Endodermal cell (in vitro differentiated cells): ENCODE measurements at regions not wholly inside any gene's neighbourhood (a gene's known extent, or its start where the extent isn't known, plus 50 kb on each side); places are given as distances from the start of the nearest gene placed in this dataset.

Experiments used
- DNase-seq: peaks from one replicate; pipeline ENCODE4 v3.0.0-alpha.2; 2017
- H3K27ac ChIP-seq: 2 replicates; pipeline ENCODE4 v1.5.1; 2013; ENCODE audit warnings: mild to moderate bottlenecking, low read depth, low read length, moderate library complexity
- H3K27me3 ChIP-seq: 2 replicates; pipeline ENCODE4 v1.6.1; 2013; ENCODE audit warnings: mild to moderate bottlenecking, low read length, moderate library complexity; ENCODE audit not compliant: insufficient read depth, control insufficient read depth, poor library complexity, severe bottlenecking
- H3K36me3 ChIP-seq: 2 replicates; pipeline ENCODE4 v1.7.0; 2013; ENCODE audit warnings: mild to moderate bottlenecking, low read length, moderate library complexity; ENCODE audit not compliant: control insufficient read depth, insufficient read depth
- H3K4me1 ChIP-seq: one replicate; pipeline ENCODE4 v1.7.0; 2013; ENCODE audit warnings: low read length; ENCODE audit not compliant: control insufficient read depth, insufficient read depth
- H3K4me3 ChIP-seq: 2 replicates; pipeline ENCODE4 v1.5.1; 2013; ENCODE audit warnings: mild to moderate bottlenecking, low read length, moderate library complexity
- H3K9ac ChIP-seq: 2 replicates; pipeline ENCODE4 v1.6.1; 2013; ENCODE audit warnings: mild to moderate bottlenecking, low read length, moderate library complexity; ENCODE audit not compliant: poor library complexity, severe bottlenecking; ENCODE audit errors: extremely low read depth
- H3K9me3 ChIP-seq: 2 replicates; pipeline ENCODE4 v1.6.1; 2013; ENCODE audit warnings: mild to moderate bottlenecking, low read length, moderate library complexity; ENCODE audit not compliant: control insufficient read depth
- H3K27ac Mint-ChIP-seq: 2 replicates; pipeline ENCODE4 v1.8.0; 2020; ENCODE audit warnings: mixed read lengths
- H3K27me3 Mint-ChIP-seq: 2 replicates; pipeline ENCODE4 v1.8.0; 2021; ENCODE audit warnings: mild to moderate bottlenecking, mixed read lengths; ENCODE audit not compliant: insufficient read depth
- H3K36me3 Mint-ChIP-seq: 2 replicates; pipeline ENCODE4 v1.8.0; 2020; ENCODE audit warnings: low read depth, mixed read lengths
- H3K4me1 Mint-ChIP-seq: 2 replicates; pipeline ENCODE4 v1.8.0; 2020; ENCODE audit warnings: mixed read lengths
- H3K4me3 Mint-ChIP-seq: 2 replicates; pipeline ENCODE4 v1.8.0; 2020; ENCODE audit warnings: mild to moderate bottlenecking, moderate library complexity, mixed read lengths
- H3K9me3 Mint-ChIP-seq: 2 replicates; pipeline ENCODE4 v1.8.0; 2020; ENCODE audit warnings: mild to moderate bottlenecking, mixed read lengths
- WGBS, 2 experiments: methylation state at CpG; one replicate each; pipeline versions ENCODE4 v1.1.5 to v1.1.7; 2013; ENCODE audit warnings: missing lambda C conversion rate in 2 of 2, mixed read lengths in 1 of 2; ENCODE audit not compliant: insufficient coverage in 1 of 2, insufficient read length in 1 of 2; 5-methylcytosine and 5-hydroxymethylcytosine counted together
- TF ChIP-seq, protein P1 (sequence below): fragments of 200-600 bp; sonication (generic); conservative IDR thresholded peaks from 2 replicates; pipeline ENCODE4 v1.5.0; 2021; ENCODE audit warnings: antibody characterized with exemption, mild to moderate bottlenecking

DNA sequence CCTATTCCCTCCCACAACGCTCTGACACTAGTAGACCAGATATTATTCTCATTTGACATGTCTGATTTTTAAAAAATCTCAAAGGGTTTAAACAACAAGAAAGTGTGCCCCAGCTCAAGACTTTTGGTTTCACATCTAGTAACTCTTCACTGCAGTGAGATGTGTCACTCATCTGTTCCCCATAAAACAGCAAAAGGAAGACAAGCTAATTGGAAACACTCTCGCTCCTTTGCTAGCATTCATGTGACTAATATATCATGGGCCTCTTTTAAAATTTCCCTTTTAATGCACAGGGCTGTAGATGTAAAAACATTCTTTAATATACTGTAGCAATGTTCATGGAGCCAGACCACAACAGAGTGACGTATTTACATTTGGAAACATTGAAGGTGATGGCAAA lies 372.6 kb downstream of the ZNF608 start:
- H3K27me3 ChIP-seq = no peaks in the 10 kb centered on the region
- H3K4me1 ChIP-seq = peaks cover 9% of the 10 kb centered on the region
- Mint-ChIP-seq H3K4me1 (peaks cover 21% of the 10 kb centered on the region), H3K9me3 (peaks cover 9% of the 10 kb centered on the region), H3K4me3 (no peak overlapping the region), H3K27me3 (no peaks in the 10 kb centered on the region), H3K36me3 (peaks cover 7% of the 10 kb centered on the region), H3K27ac (no peak overlapping the region)
- no peak overlapping the region for H3K27ac ChIP-seq
- no peaks in the 10 kb centered on the region for H3K36me3 ChIP-seq
- TF ChIP-seq, protein P1, sequence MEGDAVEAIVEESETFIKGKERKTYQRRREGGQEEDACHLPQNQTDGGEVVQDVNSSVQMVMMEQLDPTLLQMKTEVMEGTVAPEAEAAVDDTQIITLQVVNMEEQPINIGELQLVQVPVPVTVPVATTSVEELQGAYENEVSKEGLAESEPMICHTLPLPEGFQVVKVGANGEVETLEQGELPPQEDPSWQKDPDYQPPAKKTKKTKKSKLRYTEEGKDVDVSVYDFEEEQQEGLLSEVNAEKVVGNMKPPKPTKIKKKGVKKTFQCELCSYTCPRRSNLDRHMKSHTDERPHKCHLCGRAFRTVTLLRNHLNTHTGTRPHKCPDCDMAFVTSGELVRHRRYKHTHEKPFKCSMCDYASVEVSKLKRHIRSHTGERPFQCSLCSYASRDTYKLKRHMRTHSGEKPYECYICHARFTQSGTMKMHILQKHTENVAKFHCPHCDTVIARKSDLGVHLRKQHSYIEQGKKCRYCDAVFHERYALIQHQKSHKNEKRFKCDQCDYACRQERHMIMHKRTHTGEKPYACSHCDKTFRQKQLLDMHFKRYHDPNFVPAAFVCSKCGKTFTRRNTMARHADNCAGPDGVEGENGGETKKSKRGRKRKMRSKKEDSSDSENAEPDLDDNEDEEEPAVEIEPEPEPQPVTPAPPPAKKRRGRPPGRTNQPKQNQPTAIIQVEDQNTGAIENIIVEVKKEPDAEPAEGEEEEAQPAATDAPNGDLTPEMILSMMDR = no peak
- no peak overlapping the region for H3K4me3 ChIP-seq
- H3K9ac ChIP-seq = no peak overlapping the region
- no peak for DNase-seq
- peaks cover 12% of the 10 kb centered on the region for H3K9me3 ChIP-seq
- 95 to 100% methylated on average over 1 to 3 of the region's 3 CpGs for WGBS, 2 experiments

DNA sequence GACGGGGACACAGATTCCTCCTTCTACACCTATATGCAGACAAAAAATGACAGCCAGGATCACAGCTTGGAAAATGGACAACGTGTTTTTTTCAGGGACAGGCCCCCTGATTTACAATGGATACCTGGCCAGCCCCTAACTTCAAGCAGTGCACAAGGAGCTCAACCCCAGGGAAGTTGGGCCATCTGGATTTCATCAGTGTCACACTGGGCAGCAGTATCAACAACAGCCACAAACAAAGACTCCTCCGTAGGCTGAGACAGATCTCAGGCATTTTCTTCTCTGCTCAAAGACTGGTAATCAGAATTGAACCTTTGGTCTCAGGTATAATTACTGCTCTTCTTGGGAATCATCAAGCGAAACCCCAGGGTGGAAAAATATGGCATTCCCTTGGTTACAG lies 374.0 kb downstream of the ZNF608 start:
- H3K9ac ChIP-seq = no peak overlapping the region
- no peak overlapping the region for H3K27ac Mint-ChIP-seq
- H3K27me3 ChIP-seq = no peaks in the 10 kb centered on the region
- H3K27ac ChIP-seq = no peak overlapping the region
- no peak for DNase-seq
- peaks cover 6% of the 10 kb centered on the region for H3K4me1 ChIP-seq
- H3K4me3 ChIP-seq = no peak overlapping the region
- no peaks in the 10 kb centered on the region for H3K36me3 ChIP-seq
- no peak overlapping the region for H3K4me3 Mint-ChIP-seq
- H3K9me3 ChIP-seq = peaks cover 13% of the 10 kb centered on the region
- H3K4me1 Mint-ChIP-seq = peaks cover 14% of the 10 kb centered on the region
- peaks cover 10% of the 10 kb centered on the region for H3K9me3 Mint-ChIP-seq
- TF ChIP-seq, protein P1 = no peak
- H3K27me3 Mint-ChIP-seq = no peaks in the 10 kb centered on the region
- 90 to 94% methylated on average over 3 to 4 of the region's 4 CpGs for WGBS, 2 experiments
- peaks cover 7% of the 10 kb centered on the region for H3K36me3 Mint-ChIP-seq

DNA sequence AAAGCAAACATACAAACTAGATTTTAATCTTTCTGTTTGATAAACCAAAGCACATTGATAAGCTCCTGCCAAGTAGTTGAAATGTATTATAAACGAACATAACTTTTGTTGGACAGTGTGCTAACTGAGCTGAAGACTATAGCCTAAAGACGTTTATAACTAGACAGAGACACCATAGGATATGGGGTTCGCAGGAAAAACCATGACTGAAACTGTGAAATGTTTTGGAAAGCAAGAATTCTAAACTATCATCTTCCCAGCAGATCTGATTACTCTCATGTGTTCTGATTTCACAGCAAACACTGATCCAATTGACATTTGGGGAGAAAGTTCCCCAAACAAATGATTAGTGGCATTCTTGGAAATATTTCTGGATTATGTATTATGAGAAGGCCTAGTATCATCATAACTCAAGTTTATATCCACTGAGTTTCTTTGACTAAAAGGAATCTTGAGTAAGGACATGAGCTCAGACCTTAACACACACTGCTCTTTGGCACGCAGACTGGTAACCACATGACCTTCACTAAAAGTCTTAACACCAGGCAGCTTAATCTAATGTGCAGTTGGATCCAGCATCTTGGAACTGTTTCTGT lies 375.2 kb downstream of the ZNF608 start:
- no peak overlapping the region for H3K4me3 ChIP-seq
- Mint-ChIP-seq H3K27ac (no peak overlapping the region), H3K4me3 (no peak overlapping the region), H3K9me3 (peaks cover 10% of the 10 kb centered on the region), H3K27me3 (no peaks in the 10 kb centered on the region), H3K4me1 (peaks cover 3% of the 10 kb centered on the region), H3K36me3 (peaks cover 7% of the 10 kb centered on the region)
- peaks cover 13% of the 10 kb centered on the region for H3K9me3 ChIP-seq
- no peaks in the 10 kb centered on the region for H3K27me3 ChIP-seq
- TF ChIP-seq, protein P1 = no peak
- H3K36me3 ChIP-seq = no peaks in the 10 kb centered on the region
- no peak overlapping the region for H3K9ac ChIP-seq
- no peak for DNase-seq
- 93% methylated on average over 4 of the region's 4 CpGs for WGBS, 2 experiments
- no peaks in the 10 kb centered on the region for H3K4me1 ChIP-seq
- no peak overlapping the region for H3K27ac ChIP-seq
